ENCODE measurements at regions not wholly inside any gene's neighbourhood (a gene's known extent, or its start where the extent isn't known, plus 50 kb on each side); places are given as distances from the start of the nearest gene placed in this dataset.
"Not testable (repeated sequence)": the region's sequence is repeated elsewhere in the genome, so short reads cannot be mapped to it uniquely, and the experiment has no call there.

GRCh38 chr16:24653725-24654124, 75.7 kb upstream of the TNRC6A start:
- dilution Hi-C loops (cut with MboI; ENCODE audit: extremely low pct_ligation_motif_present, low sequenced_read_pairs) = no loop called here

GRCh38 chr16:24665942-24666341, 63.5 kb upstream of the TNRC6A start:
- H3K9me3 ChIP-seq (replicated peaks; ENCODE audit: control insufficient read depth, insufficient read depth, low read length); H3K27ac ChIP-seq (ENCODE audit: insufficient read depth, low read depth, low read length); H3K9me1 ChIP-seq (replicated peaks; ENCODE audit: control insufficient read depth, extremely low read depth, insufficient read depth, low read length); H3K79me2 ChIP-seq (ENCODE audit: control insufficient read depth, insufficient read depth, low read length); dilution Hi-C loops (cut with MboI; ENCODE audit: extremely low pct_ligation_motif_present, low sequenced_read_pairs); H3K9ac ChIP-seq (replicated peaks; ENCODE audit: extremely low read depth, insufficient read depth, low read length); H3K27me3 ChIP-seq (ENCODE audit: control insufficient read depth in 2 of 2, insufficient read depth in 2 of 2, low read length in 2 of 2); H4K20me1 ChIP-seq (replicated peaks; ENCODE audit: control insufficient read depth, extremely low read depth, insufficient read depth, low read length); CTCF ChIA-PET; H3K4me3 ChIP-seq (replicated peaks in 1 of 3; ENCODE audit: insufficient read depth in 1 of 3, low read depth in 1 of 3, low read length in 3 of 3); DNase-seq (ENCODE audit: low read depth, low spot score); BruUV-seq (replicated peaks); H3K36me3 ChIP-seq (ENCODE audit: control insufficient read depth in 2 of 2, extremely low read depth in 1 of 2, insufficient read depth in 2 of 2, low read length in 2 of 2); FAIRE-seq; H2AFZ ChIP-seq (ENCODE audit: low read depth, low read length); H3K4me2 ChIP-seq (ENCODE audit: insufficient read depth, low read length): not testable (repeated sequence)
- intact Hi-C loops (cut with micrococcal nuclease) = loop anchor here (5.0 kb wide), 1 partner anchor 66 kb away; no protein-coding TSS in a partner anchor
- POLR2A ChIA-PET = interaction anchor here (0.5 kb wide), 1 partner anchor 64 kb away, joined by 4 read pairs; no protein-coding TSS in a partner anchor
- H3K4me1 ChIP-seq (ENCODE audit: control insufficient read depth, extremely low read depth, insufficient read depth, low read length) = peaks cover 14% of the 10 kb centered on the region

More at GRCh38 chr16:24653725-24654124, 75.7 kb upstream of the TNRC6A start:
- POLR2A ChIA-PET = no interaction called here
- Histone ChIP-seq H2AFZ (ENCODE audit: low read depth, low read length) (no peak overlapping the region), H3K27ac (ENCODE audit: insufficient read depth, low read depth, low read length) (no peak overlapping the region), H3K9me3 (replicated peaks; ENCODE audit: control insufficient read depth, insufficient read depth, low read length) (no peaks in the 10 kb centered on the region), H3K36me3 (ENCODE audit: control insufficient read depth in 2 of 2, extremely low read depth in 1 of 2, insufficient read depth in 2 of 2, low read length in 2 of 2) (no peaks in the 10 kb centered on the region), H3K9me1 (replicated peaks; ENCODE audit: control insufficient read depth, extremely low read depth, insufficient read depth, low read length) (no peaks in the 10 kb centered on the region), H4K20me1 (replicated peaks; ENCODE audit: control insufficient read depth, extremely low read depth, insufficient read depth, low read length) (no peaks in the 10 kb centered on the region), H3K4me2 (ENCODE audit: insufficient read depth, low read length) (no peak overlapping the region), H3K9ac (replicated peaks; ENCODE audit: extremely low read depth, insufficient read depth, low read length) (no peak overlapping the region), H3K4me1 (ENCODE audit: control insufficient read depth, extremely low read depth, insufficient read depth, low read length) (no peaks in the 10 kb centered on the region), H3K79me2 (ENCODE audit: control insufficient read depth, insufficient read depth, low read length) (no peaks in the 10 kb centered on the region), H3K27me3 (ENCODE audit: control insufficient read depth in 2 of 2, insufficient read depth in 2 of 2, low read length in 2 of 2) (no peaks in the 10 kb centered on the region), H3K4me3 (replicated peaks in 1 of 3; ENCODE audit: insufficient read depth in 1 of 3, low read depth in 1 of 3, low read length in 3 of 3) (no peak overlapping the region)
- FAIRE-seq (no peak), DNase-seq (ENCODE audit: low read depth, low spot score) (no peak)
- BruUV-seq (replicated peaks) = no TSS peak
- CTCF ChIA-PET = interaction anchor here (1.1 kb wide), 1 partner anchor 15 kb away, joined by 5 read pairs; no protein-coding TSS in a partner anchor
- no peak for TF ChIP-seq EZH2 (IDR thresholded peaks at IDR 0.05; ENCODE audit: borderline replicate concordance, low read depth, low read length, severe bottlenecking)
- no peak for TF ChIP-seq FOS (IDR thresholded peaks at IDR 0.05; ENCODE audit: borderline replicate concordance, insufficient read depth, low read length)
- TF ChIP-seq POLR2A (IDR thresholded peaks at IDR 0.05; ENCODE audit: low read depth, low read length) = no peak
- intact Hi-C loops (cut with micrococcal nuclease) = no loop called here
